Skeletal muscle satellite cell (primary cell): ENCODE measurements at regions not wholly inside any gene's neighbourhood (a gene's known extent, or its start where the extent isn't known, plus 50 kb on each side); places are given as distances from the start of the nearest gene placed in this dataset.
"Not testable (repeated sequence)": the region's sequence is repeated elsewhere in the genome, so short reads cannot be mapped to it uniquely, and the experiment has no call there.

Source experiments
- H3K27me3 ChIP-seq: 2 replicates; pipeline ENCODE4 v1.7.0; 2013; ENCODE audit warnings: low read length; ENCODE audit not compliant: control insufficient read depth, insufficient read depth
- H3K36me3 ChIP-seq: 2 replicates; pipeline ENCODE4 v1.7.0; 2013; ENCODE audit warnings: mild to moderate bottlenecking, control low read depth, low read length; ENCODE audit not compliant: insufficient read depth
- H3K4me1 ChIP-seq: 2 replicates; pipeline ENCODE4 v1.7.0; 2013; ENCODE audit warnings: low read length; ENCODE audit not compliant: control insufficient read depth, insufficient read depth
- H3K4me2 ChIP-seq: 2 replicates; pipeline ENCODE4 v1.7.0; 2013; ENCODE audit warnings: mild to moderate bottlenecking, low read length
- H3K4me3 ChIP-seq: 2 replicates; pipeline ENCODE4 v1.7.0; 2013; ENCODE audit warnings: low read length
- H3K9ac ChIP-seq: 2 replicates; pipeline ENCODE4 v1.7.0; 2013; ENCODE audit warnings: mild to moderate bottlenecking, low read depth, low read length, moderate library complexity
- H3K9me3 ChIP-seq: replicated peaks from 2 replicates; pipeline ENCODE4 v1.7.0; 2013; ENCODE audit warnings: mild to moderate bottlenecking, control low read depth, low read length

- no peaks in the 10 kb centered on the region for H3K4me1 ChIP-seq
- H3K36me3 ChIP-seq = no peaks in the 10 kb centered on the region
- no peaks in the 10 kb centered on the region for H3K27me3 ChIP-seq
- H3K4me2 ChIP-seq = no peak overlapping the region
- no peak overlapping the region for H3K9ac ChIP-seq
- no peaks in the 10 kb centered on the region for H3K9me3 ChIP-seq
- H3K4me3 ChIP-seq = no peak overlapping the region
These were observed 764.9 kb downstream of the KCNJ2 start for GRCh38 chr17:70934231-70934630.

DNA sequence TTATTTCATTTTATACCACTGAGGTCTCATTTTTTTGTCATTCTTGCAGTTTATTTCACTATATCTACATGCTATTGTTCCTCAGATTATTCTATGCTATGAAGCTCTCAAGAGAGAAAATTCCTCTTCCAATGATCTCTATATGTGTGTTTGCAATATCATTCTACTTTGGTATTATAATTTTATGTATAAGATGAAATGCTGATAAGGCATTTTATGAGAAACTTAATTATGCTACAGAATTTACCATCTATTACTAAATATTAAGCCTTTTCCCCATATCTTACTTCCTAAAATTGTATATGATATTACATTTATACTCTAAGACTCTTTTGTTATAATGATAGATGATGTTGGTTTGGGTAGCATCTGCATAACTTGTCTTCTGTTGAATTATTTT, 765.5 kb downstream of the KCNJ2 start:
- Histone ChIP-seq H3K9ac (no peak overlapping the region), H3K36me3 (no peaks in the 10 kb centered on the region), H3K27me3 (no peaks in the 10 kb centered on the region), H3K4me3 (no peak overlapping the region), H3K4me2 (no peak overlapping the region), H3K4me1 (no peaks in the 10 kb centered on the region), H3K9me3 (no peaks in the 10 kb centered on the region)

DNA sequence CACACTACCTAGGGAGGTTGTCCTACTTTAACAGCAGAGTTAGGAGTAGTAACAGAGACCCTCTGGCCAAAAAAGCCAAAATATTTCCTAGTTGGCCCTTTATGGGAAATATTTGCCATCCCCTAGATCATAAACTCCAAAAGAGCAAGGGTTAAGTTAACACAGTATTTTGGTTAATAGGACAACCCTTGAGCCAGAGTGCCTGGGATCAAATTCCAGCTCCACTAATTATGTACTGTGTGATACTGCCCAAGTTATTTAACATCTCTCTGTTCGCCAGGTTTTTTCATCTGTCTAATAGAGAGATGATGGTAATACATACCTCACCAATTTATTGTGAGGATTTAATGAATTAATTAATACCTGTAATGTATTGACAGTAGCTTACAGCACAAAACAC, 767.4 kb downstream of the KCNJ2 start:
- Histone ChIP-seq H3K27me3 (no peaks in the 10 kb centered on the region), H3K4me2 (no peak overlapping the region), H3K9me3 (no peaks in the 10 kb centered on the region), H3K9ac (no peak overlapping the region), H3K4me1 (no peaks in the 10 kb centered on the region), H3K36me3 (no peaks in the 10 kb centered on the region), H3K4me3 (no peak overlapping the region)

DNA sequence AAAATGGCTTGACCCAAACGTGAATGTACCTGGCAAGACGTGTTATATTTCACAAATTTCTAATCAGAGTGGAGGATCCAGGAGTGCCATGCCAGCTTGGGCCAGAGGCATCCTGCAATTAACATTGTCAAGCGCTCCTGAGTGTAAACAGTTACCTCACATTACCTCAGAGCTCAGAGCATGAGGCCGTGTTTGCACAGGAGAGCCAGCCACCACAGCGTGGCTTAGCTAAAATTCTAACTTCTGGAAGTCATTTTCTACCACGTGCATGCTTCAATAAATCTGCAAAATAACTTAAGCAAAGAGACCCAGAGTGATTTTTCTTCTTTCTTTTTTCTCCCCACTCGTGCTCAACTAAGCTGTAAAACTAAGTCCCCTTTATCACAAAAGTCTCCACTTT, 769.0 kb downstream of the KCNJ2 start:
- Histone ChIP-seq H3K36me3 (no peaks in the 10 kb centered on the region), H3K27me3 (no peaks in the 10 kb centered on the region), H3K4me1 (no peaks in the 10 kb centered on the region), H3K4me2 (no peak overlapping the region), H3K4me3 (no peak overlapping the region), H3K9ac (no peak overlapping the region), H3K9me3 (no peaks in the 10 kb centered on the region)

DNA sequence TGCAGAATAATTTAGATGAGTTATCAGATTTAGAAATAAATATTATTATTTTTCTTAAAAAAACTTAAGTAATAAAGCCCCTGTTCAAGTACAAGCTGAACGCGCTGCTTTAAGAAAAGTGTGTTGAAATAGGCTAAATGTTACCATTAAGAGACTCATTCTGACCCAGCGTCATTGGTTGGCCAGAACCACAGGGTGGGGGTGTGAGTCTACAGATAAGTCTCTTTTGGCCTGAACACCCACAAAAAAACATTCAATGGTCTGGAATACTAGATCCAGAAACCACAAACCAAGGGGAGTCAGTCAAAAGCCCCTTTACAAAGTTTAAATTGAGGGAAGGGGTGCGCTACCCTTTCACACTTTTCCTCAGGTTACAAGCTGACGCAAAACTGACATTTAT, 776.1 kb downstream of the KCNJ2 start:
- H3K4me1 ChIP-seq = no peaks in the 10 kb centered on the region
- H3K36me3 ChIP-seq = no peaks in the 10 kb centered on the region
- no peak overlapping the region for H3K9ac ChIP-seq
- no peak overlapping the region for H3K4me3 ChIP-seq
- H3K9me3 ChIP-seq = no peaks in the 10 kb centered on the region
- no peaks in the 10 kb centered on the region for H3K27me3 ChIP-seq
- H3K4me2 ChIP-seq = no peak overlapping the region

DNA sequence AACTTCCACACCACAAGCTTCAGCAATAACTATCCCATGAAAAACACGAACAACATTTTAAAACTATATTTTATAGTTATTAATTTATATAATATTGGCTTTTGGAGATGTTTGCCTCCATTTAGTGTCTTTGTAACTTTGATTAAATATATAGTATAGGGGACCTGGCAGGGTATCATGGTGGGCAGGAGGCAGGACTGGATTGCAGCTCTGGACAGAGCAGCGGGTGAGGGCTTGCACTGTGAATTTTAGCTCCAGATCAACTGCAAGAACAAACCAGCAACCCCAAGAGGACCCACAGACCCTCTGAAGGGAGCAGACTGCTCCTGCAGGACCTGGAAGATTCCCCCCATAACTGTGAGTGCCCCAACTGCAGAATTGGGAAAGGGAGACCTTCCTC, 777.9 kb downstream of the KCNJ2 start:
- H3K4me1 ChIP-seq = no peaks in the 10 kb centered on the region

GRCh38 chr17:70947636-70948565, 778.6 kb downstream of the KCNJ2 start:
- H3K4me1 ChIP-seq = no peaks in the 10 kb centered on the region
- no peak overlapping the region for H3K9ac ChIP-seq
- H3K4me3 ChIP-seq = no peak overlapping the region
- H3K9me3 ChIP-seq = no peaks in the 10 kb centered on the region
- H3K27me3 ChIP-seq = no peaks in the 10 kb centered on the region
- H3K36me3 ChIP-seq = no peaks in the 10 kb centered on the region
- H3K4me2 ChIP-seq = no peak overlapping the region

More for the DNA sequence above, 777.9 kb downstream of the KCNJ2 start:
- Histone ChIP-seq H3K4me2 (no peak overlapping the region), H3K9ac (no peak overlapping the region), H3K4me3 (no peak overlapping the region), H3K36me3 (no peaks in the 10 kb centered on the region), H3K27me3 (no peaks in the 10 kb centered on the region), H3K9me3 (no peaks in the 10 kb centered on the region)

GRCh38 chr17:70953140-70953539, 783.8 kb downstream of the KCNJ2 start:
- not testable (repeated sequence) for H3K9me3 ChIP-seq, H3K4me3 ChIP-seq, H3K36me3 ChIP-seq, H3K27me3 ChIP-seq, H3K4me1 ChIP-seq, H3K9ac ChIP-seq, H3K4me2 ChIP-seq

GRCh38 chr17:70955441-70955840, 786.1 kb downstream of the KCNJ2 start:
- no peaks in the 10 kb centered on the region for H3K36me3 ChIP-seq
- no peak overlapping the region for H3K4me2 ChIP-seq
- no peak overlapping the region for H3K9ac ChIP-seq
- H3K4me1 ChIP-seq = no peaks in the 10 kb centered on the region
- no peaks in the 10 kb centered on the region for H3K9me3 ChIP-seq
- H3K27me3 ChIP-seq = no peaks in the 10 kb centered on the region
- H3K4me3 ChIP-seq = no peak overlapping the region

GRCh38 chr17:70956726-70957125, 787.4 kb downstream of the KCNJ2 start:
- Histone ChIP-seq H3K9ac (no peak overlapping the region), H3K4me3 (no peak overlapping the region), H3K4me2 (no peak overlapping the region), H3K36me3 (no peaks in the 10 kb centered on the region), H3K27me3 (no peaks in the 10 kb centered on the region), H3K4me1 (no peaks in the 10 kb centered on the region), H3K9me3 (no peaks in the 10 kb centered on the region)

GRCh38 chr17:70961341-70961740, 792.0 kb downstream of the KCNJ2 start:
- Histone ChIP-seq H3K4me3 (no peak overlapping the region), H3K4me1 (no peaks in the 10 kb centered on the region), H3K4me2 (no peak overlapping the region), H3K9me3 (no peaks in the 10 kb centered on the region), H3K27me3 (no peaks in the 10 kb centered on the region), H3K9ac (no peak overlapping the region), H3K36me3 (no peaks in the 10 kb centered on the region)

DNA sequence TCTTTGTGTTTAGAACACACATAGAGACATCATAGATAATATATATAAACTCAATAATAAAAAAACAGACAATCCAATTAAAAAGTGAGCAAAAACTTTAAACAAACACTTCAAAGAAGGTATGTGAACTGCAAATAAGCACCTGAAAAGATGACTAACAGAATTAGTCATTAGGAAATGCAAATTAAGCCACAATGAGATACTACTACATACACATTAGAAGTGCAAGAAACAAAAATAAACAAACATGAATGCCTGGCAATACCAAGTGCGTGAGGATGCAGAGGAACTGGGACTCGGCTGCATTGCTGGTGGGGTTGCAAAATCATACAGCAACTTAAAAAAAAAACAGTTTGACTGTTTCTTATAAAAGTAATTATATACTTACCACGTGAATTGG, 799.0 kb downstream of the KCNJ2 start:
- Histone ChIP-seq H3K4me3 (no peak overlapping the region), H3K9me3 (no peaks in the 10 kb centered on the region), H3K4me2 (no peak overlapping the region), H3K36me3 (no peaks in the 10 kb centered on the region), H3K4me1 (no peaks in the 10 kb centered on the region), H3K9ac (no peak overlapping the region), H3K27me3 (no peaks in the 10 kb centered on the region)
